ENCODE measurements at regions not wholly inside any gene's neighbourhood (a gene's known extent, or its start where the extent isn't known, plus 50 kb on each side); places are given as distances from the start of the nearest gene placed in this dataset.
A peak's percentile ranks its signal among the peaks of the same experiment; 100 is the strongest.

DNA sequence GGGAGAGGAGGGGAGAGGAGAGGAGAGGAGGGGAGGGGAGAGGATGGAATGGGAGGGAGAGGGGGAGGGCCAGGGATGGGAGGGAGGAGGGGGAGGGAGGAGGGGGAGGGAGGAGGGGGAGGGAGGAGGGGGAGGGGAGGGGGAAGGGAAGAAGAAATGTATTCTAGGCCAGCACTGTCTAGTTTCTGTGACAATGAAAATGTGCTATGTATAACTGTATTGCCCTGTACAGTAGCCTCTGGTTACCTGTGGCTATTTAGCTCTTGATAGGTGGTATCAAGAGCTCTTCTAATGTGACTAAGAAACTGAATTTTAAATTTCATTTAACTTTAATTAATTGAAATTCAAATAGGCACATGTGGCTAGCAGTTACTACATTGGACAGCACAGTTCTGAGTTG is 143.1 kb downstream of the BTC start:
- no peak for TF ChIP-seq CTCF (conservative IDR thresholded peaks at IDR 0.05)
- no peak overlapping the region for H3K27ac ChIP-seq

DNA sequence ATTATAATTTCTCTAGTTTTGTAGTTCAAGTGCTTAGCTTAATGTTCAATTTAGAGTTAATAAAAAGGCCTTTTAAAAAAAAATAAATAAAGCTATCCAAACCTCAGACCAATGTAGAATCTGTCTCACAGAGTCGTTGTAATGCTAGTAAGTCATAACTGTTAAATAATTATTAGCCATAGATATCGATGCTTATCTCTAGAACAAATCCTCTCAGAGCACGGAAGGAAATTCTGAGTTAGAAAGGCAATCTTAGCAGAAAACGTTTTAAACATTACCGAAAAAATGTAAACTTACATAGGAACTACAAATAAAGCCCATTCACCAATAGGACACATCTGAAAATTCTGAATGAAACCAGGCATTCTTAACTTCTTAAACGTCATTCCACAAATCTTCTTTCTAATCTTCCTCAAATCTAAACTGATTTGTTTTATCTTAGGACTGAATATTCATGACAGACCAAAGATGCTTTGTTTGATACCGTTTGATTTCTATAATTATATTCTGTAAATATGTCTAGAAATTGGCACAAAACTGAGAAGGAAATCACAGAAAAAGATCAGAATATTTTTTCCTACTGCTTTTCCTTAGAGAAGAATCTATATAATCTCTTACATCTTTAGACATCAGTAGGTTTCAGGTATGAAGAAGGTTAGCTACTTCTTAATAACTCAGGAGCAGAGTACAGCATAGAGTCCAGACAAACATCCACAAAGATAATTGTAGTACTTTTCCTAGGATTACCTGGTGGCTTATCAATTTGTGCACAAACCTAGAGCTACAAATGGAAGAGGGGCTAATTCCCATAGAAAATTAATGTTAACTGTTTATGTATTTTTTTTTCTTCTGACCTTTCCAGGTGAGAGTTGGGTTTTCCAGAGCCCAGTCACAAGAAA is 140.7 kb downstream of the BTC start:
- H3K27ac ChIP-seq: peak overlapping the region; percentile 58
- TF ChIP-seq CTCF (conservative IDR thresholded peaks at IDR 0.05): no peak

GRCh38 chr4:74654230-74654681 is 140.1 kb downstream of the BTC start:
- peak overlapping the region; percentile 58 for H3K27ac ChIP-seq
- no peak for TF ChIP-seq CTCF (conservative IDR thresholded peaks at IDR 0.05)

- TF ChIP-seq CTCF (conservative IDR thresholded peaks at IDR 0.05): no peak
- no peak overlapping the region for H3K27ac ChIP-seq
These were observed 137.7 kb downstream of the BTC start for GRCh38 chr4:74656596-74656995.

GRCh38 chr4:74658116-74658515 is 136.2 kb downstream of the BTC start:
- no peak overlapping the region for H3K27ac ChIP-seq

GRCh38 chr4:74659576-74660411 is 134.5 kb downstream of the BTC start:
- TF ChIP-seq CTCF (conservative IDR thresholded peaks at IDR 0.05): no peak
- no peak overlapping the region for H3K27ac ChIP-seq

More at GRCh38 chr4:74658116-74658515, 136.2 kb downstream of the BTC start:
- no peak for TF ChIP-seq CTCF (conservative IDR thresholded peaks at IDR 0.05)

- TF ChIP-seq CTCF (conservative IDR thresholded peaks at IDR 0.05): no peak
- H3K27ac ChIP-seq: no peak overlapping the region
These were observed 133.5 kb downstream of the BTC start for GRCh38 chr4:74660866-74661265.

All from VCaP (cell line).